OCI-LY7 (cell line): ENCODE measurements at regions not wholly inside any gene's neighbourhood (a gene's known extent, or its start where the extent isn't known, plus 50 kb on each side); places are given as distances from the start of the nearest gene placed in this dataset.

ENCODE experiments used
- BruUV-seq: library from RNA; stranded (reverse); fragments of 400-500 nt; replicated peaks from 2 replicates; lab custom pipeline; 2021; lab: Mats Ljungman, UMichigan
- CTCF ChIA-PET: fragments of 300-600 bp; sonication (Branson Sonifier 250); formaldehyde crosslinking; loops from one replicate; lab custom pipeline; 2022; ENCODE audit warnings: antibody characterized with exemption; ENCODE audit not compliant: unreplicated experiment; lab: Charles Lee
- POLR2A ChIA-PET: fragments of 300-600 bp; sonication (Branson Sonifier 250); formaldehyde crosslinking; loops from one replicate; lab custom pipeline; 2022; ENCODE audit warnings: antibody characterized with exemption; lab: Charles Lee
- DNase-seq: peaks from one replicate; pipeline ENCODE4 v3.0.0-alpha.2; 2015; ENCODE audit warnings: low spot score
- H2AFZ ChIP-seq: fragments of 200-600 bp; sonication (generic), shearing (Covaris generic); 2 replicates; pipeline ENCODE4 v1.6.1; 2014; ENCODE audit warnings: mild to moderate bottlenecking, antibody characterized with exemption, low read length, moderate library complexity
- H3K27ac ChIP-seq: fragments of 200-600 bp; sonication (generic); 2 replicates; pipeline ENCODE4 v1.5.1; 2014; ENCODE audit warnings: mixed run types, low read depth, mild to moderate bottlenecking, moderate library complexity, low read length, inconsistent platforms; ENCODE audit not compliant: poor library complexity, severe bottlenecking
- H3K36me3 ChIP-seq: fragments of 200-600 bp; sonication (generic); 2 replicates; pipeline ENCODE4 v1.6.1; 2014; ENCODE audit warnings: mild to moderate bottlenecking, antibody characterized with exemption, low read length, moderate library complexity, mixed read lengths; ENCODE audit not compliant: insufficient read depth
- H3K4me1 ChIP-seq: fragments of 200-600 bp; sonication (generic); 2 replicates; pipeline ENCODE4 v1.5.1; 2014; ENCODE audit warnings: mild to moderate bottlenecking, low read length; ENCODE audit not compliant: insufficient read depth, poor library complexity, severe bottlenecking
- H3K4me2 ChIP-seq: fragments of 200-600 bp; sonication (generic); 2 replicates; pipeline ENCODE4 v1.6.1; 2014; ENCODE audit warnings: mild to moderate bottlenecking, low read length
- H3K4me3 ChIP-seq: fragments of 200-600 bp; sonication (generic); 2 replicates; pipeline ENCODE4 v1.5.1; 2014; ENCODE audit warnings: mild to moderate bottlenecking, low read depth, low read length; ENCODE audit not compliant: poor library complexity, severe bottlenecking
- H3K79me2 ChIP-seq: fragments of 200-600 bp; sonication (generic); 2 replicates; pipeline ENCODE4 v1.6.1; 2016; ENCODE audit warnings: low read depth, mild to moderate bottlenecking, low read length, moderate library complexity, mixed read lengths; ENCODE audit not compliant: insufficient read depth
- H3K9me2 ChIP-seq: fragments of 200-600 bp; sonication (generic); 2 replicates; pipeline ENCODE4 v1.6.1; 2016; ENCODE audit warnings: mild to moderate bottlenecking, low read length, mixed read lengths; ENCODE audit not compliant: insufficient read depth
- H3K9me3 ChIP-seq: fragments of 200-600 bp; sonication (generic); 2 replicates; pipeline ENCODE4 v1.6.1; 2014; ENCODE audit warnings: mild to moderate bottlenecking, mixed run types, low read length, mixed read lengths
- H4K20me1 ChIP-seq: fragments of 200-600 bp; sonication (generic); 2 replicates; pipeline ENCODE4 v1.6.1; 2014; ENCODE audit warnings: mild to moderate bottlenecking, antibody characterized with exemption, low read length, moderate library complexity, mixed read lengths; ENCODE audit not compliant: insufficient read depth
- EZH2phosphoT487 ChIP-seq: fragments of 200-600 bp; sonication (generic); IDR thresholded peaks from 2 replicates; pipeline ENCODE4 v1.6.1; 2018; ENCODE audit warnings: low read depth, borderline replicate concordance, mild to moderate bottlenecking, mixed run types, antibody characterized with exemption, low read length, moderate library complexity, mixed read lengths
- intact Hi-C: fragments of 100-400 bp; cut with micrococcal nuclease; formaldehyde crosslinking; loops from one replicate; pipeline ENCODE4 v1.10.0; 2022; ENCODE audit not compliant: unreplicated experiment
- TF ChIP-seq, protein P1 (sequence below): fragments of 200-600 bp; sonication (generic); conservative IDR thresholded peaks from 2 replicates; pipeline ENCODE4 v1.5.1; 2014; ENCODE audit warnings: mild to moderate bottlenecking, antibody characterized with exemption, low read length, moderate library complexity, mixed read lengths

DNA sequence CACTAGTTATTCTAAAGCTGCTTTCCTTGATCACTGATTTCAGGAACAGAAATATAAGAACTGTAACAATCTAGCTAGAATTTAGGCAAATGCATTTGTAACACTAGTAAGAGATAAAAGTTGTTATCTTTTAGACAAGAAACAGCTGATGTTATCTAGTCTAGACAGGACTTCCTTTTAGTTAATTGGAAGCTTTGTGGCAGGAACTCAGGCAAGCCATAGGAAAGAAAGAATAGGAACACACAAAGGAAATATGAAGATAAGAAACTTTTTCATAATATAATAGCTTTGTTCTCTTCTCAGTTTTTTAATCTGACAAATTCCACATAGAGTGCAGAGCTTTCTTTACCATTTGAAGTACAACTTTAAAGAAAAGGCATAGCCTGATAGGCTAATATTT is 59.0 kb upstream of the AGR3 start:
- Histone ChIP-seq H3K9me3 (no peaks in the 10 kb centered on the region), H2AFZ (no peak overlapping the region), H3K4me2 (no peak overlapping the region), H3K9me2 (no peaks in the 10 kb centered on the region), H3K4me3 (no peak overlapping the region), H3K4me1 (no peaks in the 10 kb centered on the region), H3K79me2 (no peaks in the 10 kb centered on the region), H3K36me3 (no peaks in the 10 kb centered on the region), H4K20me1 (no peaks in the 10 kb centered on the region), H3K27ac (no peak overlapping the region)
- ChIA-PET CTCF (no interaction called here), POLR2A (interaction anchor here (0.6 to 0.8 kb wide), 2 partner anchors 183 to 1012 kb away, joined by 3 read pairs; no protein-coding TSS in a partner anchor)
- no TSS peak for BruUV-seq
- TF ChIP-seq, protein P1, sequence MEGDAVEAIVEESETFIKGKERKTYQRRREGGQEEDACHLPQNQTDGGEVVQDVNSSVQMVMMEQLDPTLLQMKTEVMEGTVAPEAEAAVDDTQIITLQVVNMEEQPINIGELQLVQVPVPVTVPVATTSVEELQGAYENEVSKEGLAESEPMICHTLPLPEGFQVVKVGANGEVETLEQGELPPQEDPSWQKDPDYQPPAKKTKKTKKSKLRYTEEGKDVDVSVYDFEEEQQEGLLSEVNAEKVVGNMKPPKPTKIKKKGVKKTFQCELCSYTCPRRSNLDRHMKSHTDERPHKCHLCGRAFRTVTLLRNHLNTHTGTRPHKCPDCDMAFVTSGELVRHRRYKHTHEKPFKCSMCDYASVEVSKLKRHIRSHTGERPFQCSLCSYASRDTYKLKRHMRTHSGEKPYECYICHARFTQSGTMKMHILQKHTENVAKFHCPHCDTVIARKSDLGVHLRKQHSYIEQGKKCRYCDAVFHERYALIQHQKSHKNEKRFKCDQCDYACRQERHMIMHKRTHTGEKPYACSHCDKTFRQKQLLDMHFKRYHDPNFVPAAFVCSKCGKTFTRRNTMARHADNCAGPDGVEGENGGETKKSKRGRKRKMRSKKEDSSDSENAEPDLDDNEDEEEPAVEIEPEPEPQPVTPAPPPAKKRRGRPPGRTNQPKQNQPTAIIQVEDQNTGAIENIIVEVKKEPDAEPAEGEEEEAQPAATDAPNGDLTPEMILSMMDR = no peak
- no peak for TF ChIP-seq EZH2phosphoT487
- DNase-seq = no peak
- intact Hi-C loops = no loop called here

DNA sequence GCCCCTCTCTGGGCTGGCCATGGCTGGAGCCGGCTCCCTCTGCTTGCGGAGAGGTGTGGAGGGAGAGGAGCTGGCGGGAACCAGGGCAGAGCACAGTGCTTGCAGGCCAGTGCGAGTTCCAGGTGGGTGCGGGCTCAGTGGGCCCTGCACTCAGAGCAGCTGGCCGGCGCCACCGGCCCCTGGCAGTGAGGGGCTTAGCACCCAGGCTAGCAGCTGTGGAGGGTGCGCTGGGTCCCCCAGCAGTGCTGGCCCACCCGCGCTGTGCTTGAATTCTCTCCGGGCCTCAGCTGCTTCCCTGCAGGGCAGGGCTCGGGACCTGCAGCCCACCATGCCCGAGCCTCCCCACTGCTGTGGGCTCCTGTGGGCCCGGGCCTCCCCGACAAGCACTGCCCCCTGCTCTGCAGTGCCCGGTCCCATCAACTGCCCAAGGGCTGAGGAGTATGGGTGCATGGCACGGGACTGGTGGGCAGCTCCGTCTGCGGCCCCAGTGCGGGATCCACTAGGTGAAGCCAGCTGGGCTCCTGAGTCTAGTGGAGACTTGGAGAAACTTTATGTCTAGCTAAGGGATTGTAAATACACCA is 61.2 kb upstream of the AGR3 start:
- H3K27ac ChIP-seq = no peak overlapping the region
- H3K9me2 ChIP-seq = no peaks in the 10 kb centered on the region
- no peaks in the 10 kb centered on the region for H3K9me3 ChIP-seq
- H3K36me3 ChIP-seq = no peaks in the 10 kb centered on the region
- no peak overlapping the region for H2AFZ ChIP-seq
- DNase-seq = no peak
- intact Hi-C loops = no loop called here
- CTCF ChIA-PET = no interaction called here
- H3K4me1 ChIP-seq = no peaks in the 10 kb centered on the region
- H3K4me2 ChIP-seq = no peak overlapping the region
- TF ChIP-seq, protein P1 = no peak
- no peak overlapping the region for H3K4me3 ChIP-seq
- BruUV-seq = no TSS peak
- no peaks in the 10 kb centered on the region for H4K20me1 ChIP-seq
- H3K79me2 ChIP-seq = no peaks in the 10 kb centered on the region
- POLR2A ChIA-PET = no interaction called here

DNA sequence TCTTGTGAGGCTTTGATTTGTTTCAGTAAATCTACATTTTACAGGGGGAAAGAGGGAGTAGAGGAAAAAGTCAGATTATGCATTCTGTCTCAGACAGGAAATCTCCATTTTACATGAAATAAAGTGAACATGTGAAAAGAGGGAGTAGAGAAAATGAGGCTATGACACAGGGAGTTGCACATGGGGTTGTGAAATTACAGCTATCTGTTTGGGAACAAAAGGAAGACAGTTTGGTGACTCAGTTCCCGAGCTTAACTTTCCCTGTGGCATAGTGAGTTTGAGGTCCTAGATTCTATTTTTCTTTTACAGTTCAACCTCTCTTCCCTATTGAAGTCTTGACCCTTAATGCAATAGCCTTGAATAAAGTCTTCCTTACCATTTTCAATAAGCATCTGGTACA is 63.2 kb upstream of the AGR3 start:
- intact Hi-C loops = no loop called here
- ChIA-PET POLR2A (no interaction called here), CTCF (no interaction called here)
- Histone ChIP-seq H3K36me3 (no peaks in the 10 kb centered on the region), H3K9me3 (no peaks in the 10 kb centered on the region), H2AFZ (no peak overlapping the region), H3K4me1 (no peaks in the 10 kb centered on the region), H3K79me2 (no peaks in the 10 kb centered on the region), H3K9me2 (no peaks in the 10 kb centered on the region), H3K4me3 (no peak overlapping the region), H4K20me1 (no peaks in the 10 kb centered on the region), H3K27ac (no peak overlapping the region), H3K4me2 (no peak overlapping the region)
- no TSS peak for BruUV-seq
- no peak for TF ChIP-seq EZH2phosphoT487
- TF ChIP-seq, protein P1 = no peak
- no peak for DNase-seq
